Right lobe of liver (tissue), 6 donors: ENCODE measurements at regions not wholly inside any gene's neighbourhood (a gene's known extent, or its start where the extent isn't known, plus 50 kb on each side); places are given as distances from the start of the nearest gene placed in this dataset.

ENCODE experiments used
- ATAC-seq, 4 donors: fragments of 200-7000 bp; cut with Tn5 transposase; one replicate each; pipeline ENCODE4 v1.9.1; 2020; ENCODE audit warnings: mild to moderate bottlenecking in 4 of 4, moderate library complexity in 4 of 4
- DNase-seq, 3 donors: peaks; one replicate each; pipeline ENCODE4 v3.0.0-alpha.2; 2020
- H3K27ac ChIP-seq, 3 donors: fragments of 200-600 bp; one replicate each; pipeline ENCODE4 v1.8.0; 2022
- H3K27me3 ChIP-seq, 2 donors: fragments of 200-600 bp; one replicate each; pipeline ENCODE4 v1.8.0; 2022
- H3K36me3 ChIP-seq, 4 donors: fragments of 200-600 bp; sonication (generic) in 1 of 4; one replicate each; pipeline versions ENCODE4 v1.5.1 to v1.8.0; 2017 to 2022; ENCODE audit warnings: control low read depth in 1 of 4
- H3K4me1 ChIP-seq, 4 donors: fragments of 200-600 bp; sonication (generic) in 1 of 4; one replicate each; pipeline versions ENCODE4 v1.5.1 to v1.8.0; 2017 to 2022; ENCODE audit warnings: control low read depth in 1 of 4
- H3K4me3 ChIP-seq, 3 donors: fragments of 200-600 bp; one replicate each; pipeline ENCODE4 v1.8.0; 2022
- H3K9me3 ChIP-seq, 4 donors: fragments of 200-600 bp; sonication (generic) in 1 of 4; one replicate each; pipeline versions ENCODE4 v1.5.1 to v1.8.0; 2017 to 2022; ENCODE audit warnings: control low read depth in 1 of 4
- POLR2A ChIP-seq: fragments of 450-650 bp; IDR thresholded peaks from one replicate; pipeline ENCODE4 v1.6.1; 2017; ENCODE audit warnings: antibody characterized with exemption, mild to moderate bottlenecking
- WGBS: methylation state at CpG from one replicate; pipeline ENCODE4 v1.1.6; 2018; ENCODE audit warnings: low coverage, low lambda C conversion rate; ENCODE audit not compliant: insufficient coverage; ENCODE audit errors: missing lambda C conversion rate; 5-methylcytosine and 5-hydroxymethylcytosine counted together
- intact Hi-C, 2 donors: fragments of 100-400 bp; cut with DNase I; formaldehyde crosslinking; loops; one replicate each; pipeline versions ENCODE4 v1.11.2 to v1.14.1; 2022
- TF ChIP-seq, protein P1 (sequence below), 4 donors: fragments of 200-600 bp in 3 of 4; fragments of 450-650 bp in 1 of 4; IDR thresholded peaks; one replicate each; pipeline versions ENCODE4 v1.5.1 to v1.8.0; 2016 to 2022; ENCODE audit warnings: antibody characterized with exemption in 4 of 4, mild to moderate bottlenecking in 2 of 4
- donor health status: DM: no; HTN: yes; CAD: no.
- donor health status: DM: no; HTN: no; CAD: no.
- donor health status: DM: no; HTN: no; CAD: no.
- donor health status: DM: no; HTN: yes; CAD: no.
- donor health status: DM: no; HTN: yes; CAD: no.

DNA sequence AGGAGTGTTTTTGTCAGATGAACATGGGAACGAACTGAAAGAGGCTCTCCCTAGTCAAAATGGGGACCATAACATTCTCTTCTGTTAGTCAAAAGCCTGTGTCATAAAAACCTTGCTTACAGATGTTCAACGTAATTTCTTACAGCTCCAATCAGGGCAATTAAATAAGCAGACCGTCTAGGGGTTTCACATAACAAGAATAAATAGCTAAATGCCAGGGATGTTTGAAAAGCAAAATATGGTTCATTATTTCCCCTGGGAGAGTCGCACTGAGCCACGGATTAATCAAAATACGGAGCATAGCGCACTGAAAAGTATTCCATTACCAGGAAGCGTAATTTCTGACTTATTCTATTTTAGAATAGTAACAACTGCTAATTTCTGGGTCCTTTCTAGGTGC, 63.7 kb upstream of the MRI1 start:
- ATAC-seq (no peak), DNase-seq (no peak)
- H3K4me3 ChIP-seq, result no peak overlapping the region
- H3K36me3 ChIP-seq, result no peaks in the 10 kb centered on the region
- no peak overlapping the region for H3K27ac ChIP-seq
- no peaks in the 10 kb centered on the region for H3K4me1 ChIP-seq
- intact Hi-C loops, result no loop called here
- no peaks in the 10 kb centered on the region for H3K27me3 ChIP-seq
- TF ChIP-seq POLR2A, result no peak
- TF ChIP-seq, protein P1, sequence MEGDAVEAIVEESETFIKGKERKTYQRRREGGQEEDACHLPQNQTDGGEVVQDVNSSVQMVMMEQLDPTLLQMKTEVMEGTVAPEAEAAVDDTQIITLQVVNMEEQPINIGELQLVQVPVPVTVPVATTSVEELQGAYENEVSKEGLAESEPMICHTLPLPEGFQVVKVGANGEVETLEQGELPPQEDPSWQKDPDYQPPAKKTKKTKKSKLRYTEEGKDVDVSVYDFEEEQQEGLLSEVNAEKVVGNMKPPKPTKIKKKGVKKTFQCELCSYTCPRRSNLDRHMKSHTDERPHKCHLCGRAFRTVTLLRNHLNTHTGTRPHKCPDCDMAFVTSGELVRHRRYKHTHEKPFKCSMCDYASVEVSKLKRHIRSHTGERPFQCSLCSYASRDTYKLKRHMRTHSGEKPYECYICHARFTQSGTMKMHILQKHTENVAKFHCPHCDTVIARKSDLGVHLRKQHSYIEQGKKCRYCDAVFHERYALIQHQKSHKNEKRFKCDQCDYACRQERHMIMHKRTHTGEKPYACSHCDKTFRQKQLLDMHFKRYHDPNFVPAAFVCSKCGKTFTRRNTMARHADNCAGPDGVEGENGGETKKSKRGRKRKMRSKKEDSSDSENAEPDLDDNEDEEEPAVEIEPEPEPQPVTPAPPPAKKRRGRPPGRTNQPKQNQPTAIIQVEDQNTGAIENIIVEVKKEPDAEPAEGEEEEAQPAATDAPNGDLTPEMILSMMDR (IDR thresholded peaks at IDR 0.05), result no peak
- H3K9me3 ChIP-seq, result no peaks in the 10 kb centered on the region
- 58% methylated on average over 8 of the region's 8 CpGs for WGBS

GRCh38 chr19:13699786-13700185, 64.5 kb upstream of the MRI1 start:
- intact Hi-C loops, result no loop called here
- TF ChIP-seq POLR2A, result no peak
- TF ChIP-seq, protein P1 (IDR thresholded peaks at IDR 0.05), result no peak
- no peak overlapping the region for H3K27ac ChIP-seq
- ATAC-seq (no peak), DNase-seq (no peak)
- H3K9me3 ChIP-seq, result no peaks in the 10 kb centered on the region
- no peaks in the 10 kb centered on the region for H3K4me1 ChIP-seq
- WGBS, result 48% methylated on average over 4 of the region's 4 CpGs
- no peaks in the 10 kb centered on the region for H3K36me3 ChIP-seq
- H3K4me3 ChIP-seq, result no peak overlapping the region
- H3K27me3 ChIP-seq, result no peaks in the 10 kb centered on the region

DNA sequence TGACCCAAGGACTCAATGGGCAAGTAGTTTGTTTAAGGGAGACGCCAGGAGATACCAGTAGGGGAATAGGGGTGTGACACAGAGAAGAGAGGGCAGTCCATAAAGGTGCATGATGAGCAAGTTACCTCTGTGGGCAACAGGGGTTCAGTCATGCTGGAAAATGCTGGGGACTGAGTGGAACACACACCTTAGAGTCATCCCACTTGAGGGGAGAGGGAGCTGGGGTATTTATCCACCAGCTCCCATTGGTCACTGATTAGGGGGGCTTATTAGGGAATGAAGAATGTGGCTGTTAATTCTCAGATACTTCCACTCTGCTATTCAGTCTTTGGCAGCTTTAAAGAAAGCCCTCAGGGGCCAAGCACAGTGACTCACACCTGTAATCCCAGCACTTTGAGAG, 67.5 kb upstream of the MRI1 start:
- Histone ChIP-seq H3K27ac (no peak overlapping the region), H3K9me3 (no peaks in the 10 kb centered on the region), H3K4me3 (no peak overlapping the region), H3K4me1 (no peaks in the 10 kb centered on the region), H3K27me3 (no peaks in the 10 kb centered on the region), H3K36me3 (no peaks in the 10 kb centered on the region)
- DNase-seq, result no peak
- 56% methylated on average over 1 of the region's 1 CpG for WGBS
- intact Hi-C loops, result no loop called here
- TF ChIP-seq POLR2A, result no peak
- TF ChIP-seq, protein P1 (IDR thresholded peaks at IDR 0.05), result no peak
- no peak for ATAC-seq

DNA sequence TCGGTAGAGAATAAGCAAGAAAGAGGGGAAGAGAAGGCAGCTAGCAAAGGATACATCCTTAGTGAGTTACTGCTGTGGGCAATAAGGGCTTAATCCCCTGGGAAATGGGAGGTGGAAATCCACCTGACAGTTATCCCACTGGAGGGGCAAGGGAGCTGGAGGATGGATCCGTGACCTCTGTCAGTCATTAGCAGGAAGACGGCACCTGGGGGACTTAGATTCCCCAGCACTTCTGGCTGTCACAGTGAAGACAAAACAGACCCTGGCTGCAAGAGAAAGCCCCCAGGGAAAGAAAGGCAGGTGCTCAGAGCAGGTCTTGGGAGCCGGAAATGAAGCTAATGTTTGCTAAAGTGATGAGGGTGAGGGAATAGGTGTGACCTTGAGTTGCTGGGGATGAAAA, 70.4 kb upstream of the MRI1 start:
- no peak overlapping the region for H3K4me3 ChIP-seq
- no peaks in the 10 kb centered on the region for H3K4me1 ChIP-seq
- H3K27ac ChIP-seq, result no peak overlapping the region
- intact Hi-C loops, result no loop called here
- no peaks in the 10 kb centered on the region for H3K36me3 ChIP-seq
- ATAC-seq (no peak), DNase-seq (no peak)
- TF ChIP-seq, protein P1 (IDR thresholded peaks at IDR 0.05), result no peak
- no peak for TF ChIP-seq POLR2A
- no peaks in the 10 kb centered on the region for H3K9me3 ChIP-seq
- H3K27me3 ChIP-seq, result no peaks in the 10 kb centered on the region
- WGBS, result 38% methylated on average over 4 of the region's 4 CpGs
